ENCODE measurements at regions not wholly inside any gene's neighbourhood (a gene's known extent, or its start where the extent isn't known, plus 50 kb on each side); places are given as distances from the start of the nearest gene placed in this dataset.

DNA sequence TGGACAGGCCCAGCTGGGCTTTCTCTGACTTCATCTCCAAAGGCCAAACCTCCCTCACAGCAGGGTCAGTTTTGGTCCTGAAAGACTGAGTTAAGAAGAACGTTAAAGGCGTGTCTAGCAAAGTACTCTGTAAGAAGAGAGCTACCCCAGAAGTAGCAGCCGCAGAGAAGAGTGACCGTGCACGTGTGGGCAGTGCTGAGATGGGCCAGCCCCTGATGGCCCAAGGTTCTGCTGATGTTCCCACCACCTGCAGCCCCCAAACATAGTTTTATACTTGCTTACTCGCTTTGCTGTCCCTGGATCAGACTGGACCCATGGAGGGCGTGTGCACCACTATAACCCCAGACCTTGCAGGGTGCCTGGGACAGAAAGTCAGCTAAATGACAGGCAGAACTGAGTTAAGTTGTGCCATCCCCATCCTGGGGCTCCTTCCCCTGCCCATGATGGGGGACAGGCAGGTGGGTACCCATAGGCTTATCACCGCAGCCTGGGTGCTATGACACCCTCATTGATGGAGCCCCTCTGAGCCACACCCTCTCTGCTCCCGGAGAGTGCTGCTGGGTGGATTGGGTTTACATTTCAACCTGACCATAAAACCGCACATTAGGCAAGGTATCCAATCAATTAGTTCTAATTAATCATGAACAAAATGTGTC lies 367.3 kb upstream of the HS6ST1 start:
- no peak overlapping the region for H3K4me3 ChIP-seq (ENCODE audit: low read length)
- no peaks in the 10 kb centered on the region for H3K27me3 ChIP-seq (ENCODE audit: insufficient read depth, low read length)
- H3K9me3 ChIP-seq (ENCODE audit: low read length) = no peaks in the 10 kb centered on the region
- peaks cover 10% of the 10 kb centered on the region for H3K4me1 ChIP-seq (ENCODE audit: insufficient read depth, low read length)
- no peaks in the 10 kb centered on the region for H3K36me3 ChIP-seq (ENCODE audit: insufficient read depth, low read length)
- H2AFZ ChIP-seq (ENCODE audit: low read depth, low read length) = no peak overlapping the region

DNA sequence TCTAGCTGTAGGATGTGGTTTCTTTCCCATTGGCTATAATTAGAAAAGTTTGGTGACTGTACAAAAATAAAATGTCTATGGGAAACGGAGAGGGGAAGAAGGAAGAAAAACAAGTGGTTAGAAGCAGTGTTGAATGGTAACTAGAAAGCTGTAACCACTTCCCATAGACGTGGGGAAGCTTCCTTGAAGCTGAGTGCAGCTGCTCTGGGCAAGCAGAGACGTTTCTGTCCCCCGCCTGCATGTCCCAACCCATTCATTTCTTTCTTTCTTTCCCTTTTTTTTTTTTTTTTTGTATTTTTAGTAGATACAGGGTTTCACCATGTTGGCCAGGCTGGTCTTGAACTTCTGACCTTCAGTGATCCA lies 367.8 kb upstream of the HS6ST1 start:
- Histone ChIP-seq H3K4me1 (ENCODE audit: insufficient read depth, low read length) (peaks cover 9% of the 10 kb centered on the region), H3K27me3 (ENCODE audit: insufficient read depth, low read length) (no peaks in the 10 kb centered on the region), H3K4me3 (ENCODE audit: low read length) (no peak overlapping the region), H2AFZ (ENCODE audit: low read depth, low read length) (no peak overlapping the region), H3K36me3 (ENCODE audit: insufficient read depth, low read length) (no peaks in the 10 kb centered on the region), H3K9me3 (ENCODE audit: low read length) (no peaks in the 10 kb centered on the region)

DNA sequence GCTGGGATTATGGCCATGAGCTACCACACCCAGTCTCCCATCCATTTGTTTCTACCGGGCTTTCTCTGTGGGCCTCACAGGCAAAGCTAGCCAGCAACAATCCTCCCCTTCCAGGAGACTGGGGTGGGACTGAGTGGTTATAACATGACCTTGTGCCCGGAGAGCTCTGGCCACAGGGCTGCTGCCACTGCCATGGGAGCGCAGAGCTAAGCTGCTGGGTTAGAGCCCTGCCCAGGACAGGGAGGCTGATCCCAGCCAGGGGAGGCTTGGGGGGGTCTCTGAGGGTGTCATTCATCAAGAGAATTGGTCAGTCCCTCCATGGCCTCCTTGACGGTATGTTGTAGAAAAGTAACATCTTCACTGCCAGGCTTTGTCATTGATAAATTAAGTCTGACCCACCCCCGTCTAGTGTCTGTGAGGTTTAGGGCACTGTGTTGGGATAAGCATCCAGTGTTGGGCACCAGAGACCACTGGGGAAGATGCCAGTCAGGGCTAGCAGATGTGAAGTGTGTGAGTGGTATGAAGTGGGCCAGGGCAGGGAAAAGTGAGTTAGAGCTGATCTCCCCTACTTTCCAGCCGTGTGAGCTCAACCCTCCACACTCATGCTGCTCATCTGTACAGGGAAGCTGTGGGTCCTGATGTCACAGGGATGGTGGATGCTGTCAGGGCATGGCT lies 368.4 kb upstream of the HS6ST1 start:
- Histone ChIP-seq H2AFZ (ENCODE audit: low read depth, low read length) (no peak overlapping the region), H3K9me3 (ENCODE audit: low read length) (no peaks in the 10 kb centered on the region), H3K27me3 (ENCODE audit: insufficient read depth, low read length) (no peaks in the 10 kb centered on the region), H3K36me3 (ENCODE audit: insufficient read depth, low read length) (no peaks in the 10 kb centered on the region), H3K4me3 (ENCODE audit: low read length) (no peak overlapping the region), H3K4me1 (ENCODE audit: insufficient read depth, low read length) (peaks cover 4% of the 10 kb centered on the region)

DNA sequence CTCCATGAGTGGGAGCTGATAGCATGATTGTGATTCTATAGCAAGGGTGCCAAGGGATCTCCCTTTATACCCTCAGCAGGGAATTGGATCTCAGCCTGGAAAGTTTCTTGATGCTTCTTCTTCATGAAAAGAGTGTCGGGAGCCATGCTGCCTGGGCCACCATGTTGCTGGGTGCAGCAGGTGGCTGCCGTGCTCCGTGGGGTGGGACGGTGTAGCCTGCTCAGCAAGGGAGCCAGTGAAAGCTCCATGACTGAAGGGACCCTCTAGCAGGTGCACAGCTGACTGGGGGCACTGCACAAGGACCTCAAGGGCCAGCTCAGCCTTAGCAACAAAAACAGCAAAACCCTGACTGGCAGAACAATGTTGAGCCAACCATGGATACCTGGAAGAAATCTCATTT lies 368.9 kb upstream of the HS6ST1 start:
- no peaks in the 10 kb centered on the region for H3K27me3 ChIP-seq (ENCODE audit: insufficient read depth, low read length)
- H3K4me1 ChIP-seq (ENCODE audit: insufficient read depth, low read length) = no peaks in the 10 kb centered on the region
- no peaks in the 10 kb centered on the region for H3K36me3 ChIP-seq (ENCODE audit: insufficient read depth, low read length)
- no peaks in the 10 kb centered on the region for H3K9me3 ChIP-seq (ENCODE audit: low read length)
- no peak overlapping the region for H2AFZ ChIP-seq (ENCODE audit: low read depth, low read length)
- no peak overlapping the region for H3K4me3 ChIP-seq (ENCODE audit: low read length)

DNA sequence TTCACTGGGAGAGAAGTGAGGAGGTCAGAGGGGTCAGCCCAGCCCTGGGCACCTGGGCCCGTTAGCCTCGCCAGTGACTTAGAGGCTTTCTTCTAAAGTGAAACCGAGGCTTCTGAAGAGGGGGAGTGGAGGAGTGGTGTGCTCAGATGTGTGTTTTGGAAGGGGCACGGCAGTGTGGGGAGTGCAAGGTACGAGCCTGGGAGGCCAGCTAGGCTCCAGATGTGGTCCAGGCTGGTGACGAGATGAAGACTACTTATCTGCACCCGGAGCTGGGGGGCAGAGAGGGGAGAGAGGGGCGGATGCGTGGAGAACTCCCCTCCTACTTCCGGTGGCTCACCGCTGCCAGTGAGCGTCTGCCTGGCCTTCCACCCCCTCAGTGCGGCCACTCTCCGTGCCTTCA lies 371.3 kb upstream of the HS6ST1 start:
- H3K4me1 ChIP-seq (ENCODE audit: insufficient read depth, low read length) = no peaks in the 10 kb centered on the region
- H2AFZ ChIP-seq (ENCODE audit: low read depth, low read length) = no peak overlapping the region
- no peaks in the 10 kb centered on the region for H3K36me3 ChIP-seq (ENCODE audit: insufficient read depth, low read length)
- H3K4me3 ChIP-seq (ENCODE audit: low read length) = no peak overlapping the region
- H3K27me3 ChIP-seq (ENCODE audit: insufficient read depth, low read length) = no peaks in the 10 kb centered on the region
- H3K9me3 ChIP-seq (ENCODE audit: low read length) = no peaks in the 10 kb centered on the region

DNA sequence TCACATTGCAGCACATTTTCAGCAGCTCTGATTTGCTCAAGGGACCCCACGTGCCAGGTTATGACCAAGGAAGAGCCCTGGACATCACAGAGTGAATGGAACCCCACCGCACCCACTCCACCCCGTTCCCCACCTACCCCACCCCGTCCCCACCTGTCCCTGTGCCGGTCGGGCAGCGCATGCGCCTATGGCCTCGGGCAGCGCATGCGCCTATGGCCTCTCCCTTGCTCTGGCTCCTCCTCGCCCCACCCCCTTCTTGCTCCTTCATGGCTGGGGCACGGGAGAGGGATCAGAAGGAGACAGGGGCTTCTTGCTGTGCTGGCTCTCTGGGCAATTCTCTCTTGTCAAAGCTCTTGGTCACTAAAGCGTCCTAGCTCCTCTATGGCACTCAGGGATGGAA lies 371.8 kb upstream of the HS6ST1 start:
- no peaks in the 10 kb centered on the region for H3K27me3 ChIP-seq (ENCODE audit: insufficient read depth, low read length)
- no peaks in the 10 kb centered on the region for H3K9me3 ChIP-seq (ENCODE audit: low read length)
- H3K4me3 ChIP-seq (ENCODE audit: low read length) = no peak overlapping the region
- H3K4me1 ChIP-seq (ENCODE audit: insufficient read depth, low read length) = no peaks in the 10 kb centered on the region
- no peaks in the 10 kb centered on the region for H3K36me3 ChIP-seq (ENCODE audit: insufficient read depth, low read length)
- H2AFZ ChIP-seq (ENCODE audit: low read depth, low read length) = no peak overlapping the region

DNA sequence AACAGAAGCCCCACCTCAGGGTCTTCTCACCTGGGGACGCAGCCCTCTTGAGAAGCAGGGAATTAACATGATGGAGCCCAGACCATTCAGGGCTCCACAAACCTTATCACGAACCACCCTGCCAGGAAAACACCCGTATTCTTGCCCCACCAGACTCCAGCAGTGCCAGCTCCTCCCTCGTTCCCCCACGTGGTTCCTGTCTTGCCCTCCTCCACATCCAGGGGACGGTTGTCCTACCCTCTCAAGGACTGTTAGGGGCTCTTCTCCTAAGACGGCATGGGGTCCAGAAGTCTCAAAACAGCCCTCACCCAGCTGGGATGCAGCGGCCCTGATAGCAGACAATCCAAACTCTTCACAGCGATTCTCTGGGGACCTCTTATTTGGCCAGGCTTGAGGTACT lies 372.2 kb upstream of the HS6ST1 start:
- no peak overlapping the region for H2AFZ ChIP-seq (ENCODE audit: low read depth, low read length)
- H3K4me1 ChIP-seq (ENCODE audit: insufficient read depth, low read length) = no peaks in the 10 kb centered on the region
- H3K36me3 ChIP-seq (ENCODE audit: insufficient read depth, low read length) = no peaks in the 10 kb centered on the region
- no peaks in the 10 kb centered on the region for H3K9me3 ChIP-seq (ENCODE audit: low read length)
- H3K27me3 ChIP-seq (ENCODE audit: insufficient read depth, low read length) = no peaks in the 10 kb centered on the region
- H3K4me3 ChIP-seq (ENCODE audit: low read length) = no peak overlapping the region

DNA sequence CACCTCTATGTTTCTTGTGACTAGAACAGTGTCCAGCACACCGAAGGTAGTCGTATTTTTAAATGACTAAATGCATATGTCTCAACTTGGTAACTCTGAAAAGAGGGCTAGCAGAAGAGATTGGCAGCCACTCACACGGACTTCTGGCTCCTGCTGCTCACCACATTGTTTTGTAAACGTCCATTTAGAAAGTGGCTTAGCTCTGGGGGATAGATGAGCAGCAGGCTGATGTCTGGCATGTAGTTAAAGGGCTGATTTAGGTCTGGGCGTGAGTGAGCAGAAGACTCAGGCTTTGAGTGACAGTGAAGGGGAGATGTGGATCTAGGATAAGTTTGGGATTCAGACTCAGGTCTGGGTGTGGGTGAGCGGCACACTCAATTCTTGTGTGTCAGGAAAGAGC lies 372.9 kb upstream of the HS6ST1 start:
- Histone ChIP-seq H2AFZ (ENCODE audit: low read depth, low read length) (no peak overlapping the region), H3K36me3 (ENCODE audit: insufficient read depth, low read length) (no peaks in the 10 kb centered on the region), H3K4me1 (ENCODE audit: insufficient read depth, low read length) (no peaks in the 10 kb centered on the region), H3K9me3 (ENCODE audit: low read length) (no peaks in the 10 kb centered on the region), H3K27me3 (ENCODE audit: insufficient read depth, low read length) (no peaks in the 10 kb centered on the region), H3K4me3 (ENCODE audit: low read length) (no peak overlapping the region)

DNA sequence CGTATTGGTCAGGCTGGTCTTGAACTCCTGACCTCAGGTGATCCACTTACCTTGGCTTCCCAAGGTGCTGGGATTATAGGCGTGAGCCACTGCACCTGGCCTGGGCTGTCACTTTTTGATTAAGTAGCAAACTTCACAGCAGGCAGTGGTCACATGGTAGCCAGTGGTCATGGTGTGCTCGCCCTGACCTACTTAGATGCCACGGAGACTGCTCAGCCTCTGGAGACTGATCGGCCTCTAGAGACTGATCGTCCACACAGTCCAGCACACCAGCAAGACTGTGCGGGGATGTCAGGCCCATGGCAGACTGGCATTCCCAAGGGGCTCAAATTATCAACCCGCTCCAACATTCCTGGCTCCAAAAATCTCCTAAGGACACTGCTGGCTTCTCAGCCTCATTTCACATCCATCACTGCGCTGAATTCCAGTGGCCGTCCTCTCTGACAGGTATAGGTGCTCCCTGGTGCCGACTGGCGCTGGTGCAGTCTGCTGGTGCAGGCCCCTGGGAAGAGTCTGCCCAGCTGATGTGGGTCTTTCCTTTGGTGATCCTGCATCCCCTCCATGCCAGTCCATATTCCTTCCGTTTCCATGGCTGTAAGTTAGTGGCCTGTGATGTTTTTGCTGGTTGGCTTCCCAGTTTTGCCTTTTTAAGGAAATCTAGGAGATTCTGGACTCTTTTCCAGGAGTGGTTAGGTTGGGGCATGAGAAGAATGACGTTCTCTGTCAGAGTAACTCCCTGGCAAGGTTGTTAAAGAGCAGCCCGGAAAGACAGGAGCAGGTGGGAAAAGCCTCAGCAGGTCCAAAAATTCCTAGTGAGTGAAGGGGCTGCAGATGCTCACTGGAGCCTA lies 374.5 kb upstream of the HS6ST1 start:
- H3K27me3 ChIP-seq (ENCODE audit: insufficient read depth, low read length) = no peaks in the 10 kb centered on the region
- H2AFZ ChIP-seq (ENCODE audit: low read depth, low read length) = no peak overlapping the region
- H3K4me1 ChIP-seq (ENCODE audit: insufficient read depth, low read length) = no peaks in the 10 kb centered on the region
- H3K36me3 ChIP-seq (ENCODE audit: insufficient read depth, low read length) = no peaks in the 10 kb centered on the region
- no peak overlapping the region for H3K4me3 ChIP-seq (ENCODE audit: low read length)
- H3K9me3 ChIP-seq (ENCODE audit: low read length) = no peaks in the 10 kb centered on the region

DNA sequence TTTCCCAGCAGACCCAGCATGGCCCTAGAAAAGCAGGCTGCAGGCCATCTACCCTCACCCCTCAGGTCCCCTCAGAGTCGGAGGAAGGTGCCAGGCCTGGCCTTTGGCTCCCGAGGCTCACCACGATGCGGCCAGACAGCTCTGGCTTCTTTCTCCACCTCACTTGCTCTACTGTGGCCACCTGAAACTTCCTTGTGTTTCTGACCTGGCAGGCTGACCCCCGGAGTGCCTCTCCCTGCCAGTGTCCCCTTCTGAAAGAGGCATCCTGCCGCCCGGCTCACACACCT lies 375.0 kb upstream of the HS6ST1 start:
- Histone ChIP-seq H3K27me3 (ENCODE audit: insufficient read depth, low read length) (no peaks in the 10 kb centered on the region), H3K36me3 (ENCODE audit: insufficient read depth, low read length) (no peaks in the 10 kb centered on the region), H3K4me1 (ENCODE audit: insufficient read depth, low read length) (no peaks in the 10 kb centered on the region), H2AFZ (ENCODE audit: low read depth, low read length) (no peak overlapping the region), H3K9me3 (ENCODE audit: low read length) (no peaks in the 10 kb centered on the region), H3K4me3 (ENCODE audit: low read length) (no peak overlapping the region)

DNA sequence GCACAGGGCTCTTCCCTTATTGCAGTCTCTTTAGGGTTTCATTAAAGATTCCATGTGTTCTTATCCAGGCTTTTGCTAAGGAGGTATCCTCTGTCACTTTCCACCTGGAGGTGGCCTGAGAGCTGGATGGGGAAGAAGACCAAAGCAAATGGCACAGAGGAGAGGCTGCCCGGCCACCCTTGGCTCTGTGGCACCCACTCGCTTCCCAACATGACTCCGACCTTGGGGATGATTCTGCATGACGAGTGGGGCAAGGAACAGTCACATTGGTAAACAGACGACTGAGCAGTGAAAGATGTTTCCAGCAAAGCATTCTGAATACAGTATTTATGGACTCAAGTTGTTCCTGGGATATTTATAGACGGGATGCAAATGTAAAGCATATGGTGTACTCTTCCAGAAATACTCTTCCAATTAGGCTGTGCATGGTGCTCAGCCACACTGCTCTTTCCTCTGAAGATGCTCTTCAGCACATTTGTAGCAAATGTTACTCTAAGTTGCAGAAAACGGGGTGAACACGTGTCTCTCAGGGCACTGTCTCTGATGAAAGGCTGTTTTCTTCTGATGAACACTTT lies 377.1 kb upstream of the HS6ST1 start:
- no peak overlapping the region for H3K4me3 ChIP-seq (ENCODE audit: low read length)
- H3K4me1 ChIP-seq (ENCODE audit: insufficient read depth, low read length) = no peaks in the 10 kb centered on the region
- H2AFZ ChIP-seq (ENCODE audit: low read depth, low read length) = no peak overlapping the region
- H3K9me3 ChIP-seq (ENCODE audit: low read length) = no peaks in the 10 kb centered on the region
- no peaks in the 10 kb centered on the region for H3K27me3 ChIP-seq (ENCODE audit: insufficient read depth, low read length)
- H3K36me3 ChIP-seq (ENCODE audit: insufficient read depth, low read length) = no peaks in the 10 kb centered on the region

DNA sequence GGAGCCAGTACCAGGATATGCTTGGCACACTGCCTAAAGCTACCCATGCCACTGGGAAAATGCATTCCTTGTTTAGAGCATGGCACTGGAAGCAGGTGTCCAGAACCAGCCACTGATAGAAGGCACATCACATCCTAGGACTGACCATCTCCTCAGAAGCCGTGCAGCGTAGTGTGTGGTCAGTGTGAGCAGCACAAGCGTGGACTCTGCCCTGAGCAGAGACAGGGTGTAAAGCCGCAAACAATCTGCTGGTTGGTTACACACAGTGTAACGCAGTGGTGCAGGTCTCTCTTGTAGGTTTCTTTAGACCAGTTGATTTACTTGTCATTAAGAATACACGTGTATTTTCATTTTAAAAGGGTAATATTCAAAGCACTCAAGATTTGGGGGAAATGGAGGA lies 377.8 kb upstream of the HS6ST1 start:
- Histone ChIP-seq H3K27me3 (ENCODE audit: insufficient read depth, low read length) (no peaks in the 10 kb centered on the region), H2AFZ (ENCODE audit: low read depth, low read length) (no peak overlapping the region), H3K4me3 (ENCODE audit: low read length) (no peak overlapping the region), H3K9me3 (ENCODE audit: low read length) (no peaks in the 10 kb centered on the region), H3K36me3 (ENCODE audit: insufficient read depth, low read length) (no peaks in the 10 kb centered on the region), H3K4me1 (ENCODE audit: insufficient read depth, low read length) (no peaks in the 10 kb centered on the region)

DNA sequence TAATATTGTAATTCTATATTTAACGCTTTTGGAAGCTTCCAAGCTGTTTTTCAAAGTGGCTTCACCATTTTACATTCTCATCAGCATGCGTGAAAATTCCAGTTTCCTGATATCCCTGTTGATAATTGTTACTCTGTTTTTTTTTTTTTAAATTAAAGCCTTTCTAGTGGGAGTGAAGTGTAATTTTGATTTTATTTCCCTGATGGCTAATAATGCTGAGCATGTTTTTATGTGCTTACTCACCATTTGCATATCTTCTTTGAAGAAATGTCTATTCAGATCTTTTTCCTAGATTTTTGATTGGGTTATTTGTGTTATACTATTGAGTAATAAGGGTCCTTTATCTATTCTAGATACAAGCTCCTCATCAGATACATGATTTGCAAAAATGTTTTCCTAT lies 382.8 kb upstream of the HS6ST1 start:
- no peaks in the 10 kb centered on the region for H3K9me3 ChIP-seq (ENCODE audit: low read length)
- H3K4me3 ChIP-seq (ENCODE audit: low read length) = no peak overlapping the region
- no peaks in the 10 kb centered on the region for H3K27me3 ChIP-seq (ENCODE audit: insufficient read depth, low read length)
- no peaks in the 10 kb centered on the region for H3K36me3 ChIP-seq (ENCODE audit: insufficient read depth, low read length)
- no peaks in the 10 kb centered on the region for H3K4me1 ChIP-seq (ENCODE audit: insufficient read depth, low read length)
- no peak overlapping the region for H2AFZ ChIP-seq (ENCODE audit: low read depth, low read length)
